Mesenchymal stem cell (in vitro differentiated cells and primary cell): ENCODE measurements at regions not wholly inside any gene's neighbourhood (a gene's known extent, or its start where the extent isn't known, plus 50 kb on each side); places are given as distances from the start of the nearest gene placed in this dataset.

Experiments used
- DNase-seq: peaks from one replicate; pipeline ENCODE4 v3.0.0-alpha.2; 2013
- H2AFZ ChIP-seq: one replicate; pipeline ENCODE4 v1.6.1; 2013; ENCODE audit warnings: low read depth, mild to moderate bottlenecking, control low read depth, inconsistent platforms, low read length, moderate library complexity
- H2AK5ac ChIP-seq: 2 replicates; pipeline ENCODE4 v1.6.1; 2013; ENCODE audit warnings: low read length, moderate library complexity, mild to moderate bottlenecking, inconsistent platforms; ENCODE audit not compliant: severe bottlenecking
- H2BK120ac ChIP-seq: one replicate; pipeline ENCODE4 v1.6.1; 2013; ENCODE audit warnings: low read depth, mild to moderate bottlenecking, inconsistent platforms, low read length, moderate library complexity
- H2BK12ac ChIP-seq, 2 experiments: one replicate each; pipeline ENCODE4 v1.6.1; 2013; ENCODE audit warnings: inconsistent platforms in 2 of 2, low read length in 2 of 2, mild to moderate bottlenecking in 2 of 2, moderate library complexity in 2 of 2, control low read depth in 1 of 2
- H2BK15ac ChIP-seq: one replicate; pipeline ENCODE4 v1.6.1; 2013; ENCODE audit warnings: mild to moderate bottlenecking, low read depth, inconsistent platforms; ENCODE audit not compliant: poor library complexity, severe bottlenecking
- H2BK5ac ChIP-seq: 2 replicates; pipeline ENCODE4 v1.6.1; 2013; ENCODE audit warnings: low read depth, mild to moderate bottlenecking, low read length, control low read depth, inconsistent platforms; ENCODE audit not compliant: poor library complexity, severe bottlenecking
- H3K14ac ChIP-seq, 2 experiments: one replicate each; pipeline ENCODE4 v1.6.1; 2013; ENCODE audit warnings: inconsistent platforms in 2 of 2, low read length in 2 of 2, control low read depth in 1 of 2, mild to moderate bottlenecking in 1 of 2, moderate library complexity in 1 of 2
- H3K18ac ChIP-seq, 2 experiments: one replicate each; pipeline ENCODE4 v1.6.1; 2013; ENCODE audit warnings: inconsistent platforms in 2 of 2, low read length in 2 of 2, control low read depth in 1 of 2, low read depth in 1 of 2, mild to moderate bottlenecking in 1 of 2
- H3K23ac ChIP-seq, 2 experiments: one replicate each; pipeline ENCODE4 v1.6.1; 2013; ENCODE audit warnings: inconsistent platforms in 2 of 2, low read length in 2 of 2, mild to moderate bottlenecking in 2 of 2, moderate library complexity in 2 of 2, control low read depth in 1 of 2
- H3K27ac ChIP-seq: 2 replicates; pipeline ENCODE4 v1.5.1; 2013; ENCODE audit warnings: mild to moderate bottlenecking, moderate library complexity, low read length, control low read depth, inconsistent platforms; ENCODE audit not compliant: poor library complexity, severe bottlenecking
- H3K27me3 ChIP-seq, 2 experiments: 2 replicates each; pipeline versions ENCODE4 v1.6.1 to v1.7.0; 2013; ENCODE audit warnings: low read length in 2 of 2, mild to moderate bottlenecking in 2 of 2, moderate library complexity in 2 of 2, control low read depth in 1 of 2, inconsistent platforms in 1 of 2; ENCODE audit not compliant: control insufficient read depth in 1 of 2, insufficient read depth in 1 of 2
- H3K36me3 ChIP-seq, 2 experiments: 2 replicates each; pipeline versions ENCODE4 v1.6.1 to v1.7.0; 2013; ENCODE audit warnings: low read length in 2 of 2, control low read depth in 1 of 2, inconsistent platforms in 1 of 2, low read depth in 1 of 2, mild to moderate bottlenecking in 1 of 2; ENCODE audit not compliant: insufficient read depth in 2 of 2, control insufficient read depth in 1 of 2
- H3K4ac ChIP-seq, 2 experiments: one replicate each; pipeline ENCODE4 v1.6.1; 2013; ENCODE audit warnings: inconsistent platforms in 2 of 2, low read length in 2 of 2, mild to moderate bottlenecking in 2 of 2, moderate library complexity in 2 of 2, control low read depth in 1 of 2, low read depth in 1 of 2
- H3K4me1 ChIP-seq: 2 replicates; pipeline ENCODE4 v1.6.1; 2013; ENCODE audit warnings: low read depth, low read length, control low read depth; ENCODE audit not compliant: control insufficient read depth, insufficient read depth
- H3K4me2 ChIP-seq: 2 replicates; pipeline ENCODE4 v1.6.1; 2013; ENCODE audit warnings: low read length, mild to moderate bottlenecking, inconsistent platforms; ENCODE audit not compliant: poor library complexity, severe bottlenecking
- H3K4me3 ChIP-seq, 2 experiments: 2 replicates each; pipeline versions ENCODE4 v1.5.1 to v1.7.0; 2013; ENCODE audit warnings: low read length in 2 of 2, mild to moderate bottlenecking in 2 of 2, control low read depth in 1 of 2, low read depth in 1 of 2; ENCODE audit not compliant: insufficient read depth in 1 of 2
- H3K79me1 ChIP-seq: replicated peaks from 2 replicates; pipeline ENCODE4 v1.6.1; 2013; ENCODE audit warnings: mild to moderate bottlenecking, control low read depth, low read length, inconsistent platforms; ENCODE audit not compliant: poor library complexity, severe bottlenecking
- H3K9ac ChIP-seq: 2 replicates; pipeline ENCODE4 v1.7.0; 2013; ENCODE audit warnings: mild to moderate bottlenecking, low read length, moderate library complexity
- H3K9me3 ChIP-seq: 2 replicates; pipeline ENCODE4 v1.7.0; 2013; ENCODE audit warnings: mild to moderate bottlenecking, low read length; ENCODE audit not compliant: control insufficient read depth
- H4K8ac ChIP-seq: one replicate; pipeline ENCODE4 v1.6.1; 2013; ENCODE audit warnings: inconsistent platforms, mild to moderate bottlenecking, low read length, moderate library complexity
- H4K91ac ChIP-seq: one replicate; pipeline ENCODE4 v1.6.1; 2013; ENCODE audit warnings: mild to moderate bottlenecking, low read length, inconsistent platforms
- WGBS: methylation state at CpG from one replicate; pipeline ENCODE4 v1.1.7; 2013; ENCODE audit warnings: mixed read lengths; 5-methylcytosine and 5-hydroxymethylcytosine counted together

DNA sequence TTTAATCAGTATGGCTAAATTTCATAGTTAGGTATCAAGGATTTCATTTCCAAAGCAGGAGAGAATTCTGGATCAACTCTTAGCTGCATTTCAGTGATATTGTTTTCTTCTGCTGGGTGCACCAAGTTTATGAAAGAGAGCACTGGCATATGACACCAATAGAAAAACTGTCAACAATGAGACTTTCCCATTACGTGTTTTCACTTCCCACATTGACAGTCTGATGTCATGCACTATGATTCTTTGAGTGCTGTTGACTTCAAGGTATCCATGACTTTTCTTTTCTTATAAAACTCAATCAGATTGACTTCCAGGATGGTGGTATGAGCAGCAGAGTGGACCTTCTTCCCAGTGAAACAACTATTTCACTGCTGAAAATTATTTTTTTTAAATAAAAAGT lies 476.1 kb downstream of the EDEM1 start:
- no peak for DNase-seq
- H3K4me2 ChIP-seq: no peak overlapping the region
- no peaks in the 10 kb centered on the region for H3K36me3 ChIP-seq
- no peak overlapping the region for H4K8ac ChIP-seq
- H2BK120ac ChIP-seq: no peak overlapping the region
- 60% methylated on average over 1 of the region's 1 CpG for WGBS
- no peak overlapping the region for H3K4me3 ChIP-seq
- no peak overlapping the region for H3K4ac ChIP-seq
- peaks cover 61% of the 10 kb centered on the region for H3K9me3 ChIP-seq
- no peak overlapping the region for H2AK5ac ChIP-seq
- no peak overlapping the region for H2AFZ ChIP-seq
- H3K27ac ChIP-seq: no peak overlapping the region
- no peak overlapping the region for H4K91ac ChIP-seq
- no peak overlapping the region for H2BK12ac ChIP-seq
- no peaks in the 10 kb centered on the region for H3K79me1 ChIP-seq
- H2BK5ac ChIP-seq: no peak overlapping the region
- H3K9ac ChIP-seq: no peak overlapping the region
- H2BK15ac ChIP-seq: no peak overlapping the region
- no peaks in the 10 kb centered on the region for H3K27me3 ChIP-seq
- no peak overlapping the region for H3K18ac ChIP-seq
- no peaks in the 10 kb centered on the region for H3K4me1 ChIP-seq
- no peak overlapping the region for H3K14ac ChIP-seq
- H3K23ac ChIP-seq: no peak overlapping the region

DNA sequence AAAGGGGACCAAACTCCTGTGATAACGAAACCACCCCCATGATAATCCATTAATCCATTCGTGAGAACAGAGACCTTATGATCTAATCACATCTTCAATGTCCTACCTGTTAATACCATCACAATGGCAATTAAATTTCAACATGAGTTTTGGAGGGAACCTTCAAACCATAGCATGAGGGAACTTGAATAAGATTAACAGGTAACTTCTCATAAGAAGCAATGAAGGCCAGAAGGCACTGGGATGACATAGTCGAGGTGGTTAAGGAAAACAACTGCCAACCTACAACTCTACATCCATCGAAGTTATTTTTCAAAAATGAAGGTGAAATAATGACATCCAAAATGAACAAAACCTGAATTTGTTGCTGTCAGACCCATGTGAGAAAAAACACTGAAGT lies 478.9 kb downstream of the EDEM1 start:
- no peak overlapping the region for H3K27ac ChIP-seq
- no peaks in the 10 kb centered on the region for H3K79me1 ChIP-seq
- no peak overlapping the region for H3K23ac ChIP-seq
- H3K9ac ChIP-seq: no peak overlapping the region
- no peaks in the 10 kb centered on the region for H3K36me3 ChIP-seq
- H2BK5ac ChIP-seq: no peak overlapping the region
- no peak overlapping the region for H2BK15ac ChIP-seq
- H4K91ac ChIP-seq: no peak overlapping the region
- DNase-seq: no peak
- no peak overlapping the region for H4K8ac ChIP-seq
- H3K9me3 ChIP-seq: peaks cover 52% of the 10 kb centered on the region
- no peaks in the 10 kb centered on the region for H3K4me1 ChIP-seq
- no peak overlapping the region for H2BK12ac ChIP-seq
- H3K27me3 ChIP-seq: no peaks in the 10 kb centered on the region
- H3K4ac ChIP-seq: no peak overlapping the region
- H3K14ac ChIP-seq: no peak overlapping the region
- H3K18ac ChIP-seq: no peak overlapping the region
- no peak overlapping the region for H3K4me3 ChIP-seq
- no peak overlapping the region for H2AK5ac ChIP-seq
- H2AFZ ChIP-seq: no peak overlapping the region
- H3K4me2 ChIP-seq: no peak overlapping the region
- no peak overlapping the region for H2BK120ac ChIP-seq
- WGBS: 64% methylated on average over 4 of the region's 4 CpGs

DNA sequence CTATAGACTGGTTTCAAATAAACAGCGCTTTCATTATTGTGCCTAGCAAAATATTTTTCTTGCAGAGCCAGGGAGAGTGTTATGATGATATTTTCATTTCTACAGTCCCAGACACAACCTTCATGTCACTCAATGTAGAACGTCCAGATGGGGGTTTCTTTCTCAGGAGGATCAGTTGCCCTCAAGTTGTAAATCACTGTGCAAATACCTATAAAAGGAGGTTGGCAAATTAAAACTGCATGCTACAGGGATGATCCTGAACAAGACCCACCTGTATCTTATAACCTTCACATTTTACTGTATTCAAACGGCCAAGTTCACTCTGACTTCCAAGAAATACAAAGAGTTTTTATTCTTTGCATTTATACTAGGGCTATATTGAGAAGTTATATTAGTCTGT lies 486.0 kb downstream of the EDEM1 start:
- Histone ChIP-seq H4K91ac (no peak overlapping the region), H3K9ac (no peak overlapping the region), H2AK5ac (no peak overlapping the region), H3K4ac (no peak overlapping the region), H4K8ac (no peak overlapping the region), H3K14ac (no peak overlapping the region), H3K27me3 (no peaks in the 10 kb centered on the region), H3K4me1 (no peaks in the 10 kb centered on the region), H2BK120ac (no peak overlapping the region), H3K36me3 (no peaks in the 10 kb centered on the region), H2BK5ac (no peak overlapping the region), H3K27ac (no peak overlapping the region), H3K9me3 (peaks cover 17% of the 10 kb centered on the region), H3K79me1 (no peaks in the 10 kb centered on the region), H3K23ac (no peak overlapping the region), H3K4me3 (no peak overlapping the region), H2BK15ac (no peak overlapping the region), H3K4me2 (no peak overlapping the region), H2AFZ (no peak overlapping the region), H2BK12ac (no peak overlapping the region), H3K18ac (no peak overlapping the region)
- WGBS: 100% methylated on average over 1 of the region's 3 CpGs
- DNase-seq: no peak

DNA sequence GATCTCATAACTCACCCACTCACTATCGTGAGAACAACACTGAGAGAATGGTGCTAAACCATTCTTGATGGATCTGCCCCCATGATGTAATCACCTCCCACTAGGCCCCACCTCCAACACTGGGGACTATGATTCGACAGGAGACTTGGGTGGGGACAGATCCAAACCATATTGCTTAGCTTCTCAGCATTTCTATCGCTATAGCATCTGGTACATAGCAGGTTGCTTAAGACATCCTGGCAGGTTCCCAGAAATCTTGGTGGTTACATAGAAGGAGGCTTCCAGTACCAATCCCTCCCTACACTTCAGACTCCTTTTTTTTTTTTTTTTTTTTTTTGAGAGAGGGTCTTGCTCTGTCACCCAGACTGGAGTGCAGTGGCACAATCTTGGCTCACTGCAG lies 487.8 kb downstream of the EDEM1 start:
- Histone ChIP-seq H2AFZ (no peak overlapping the region), H3K9ac (no peak overlapping the region), H3K4me1 (no peaks in the 10 kb centered on the region), H3K9me3 (peaks cover 14% of the 10 kb centered on the region), H3K4me2 (no peak overlapping the region), H3K23ac (no peak overlapping the region), H4K8ac (no peak overlapping the region), H3K18ac (no peak overlapping the region), H2AK5ac (no peak overlapping the region), H3K4me3 (no peak overlapping the region), H3K27me3 (no peaks in the 10 kb centered on the region), H4K91ac (no peak overlapping the region), H2BK120ac (no peak overlapping the region), H3K36me3 (no peaks in the 10 kb centered on the region), H2BK15ac (no peak overlapping the region), H2BK5ac (no peak overlapping the region), H3K27ac (no peak overlapping the region), H3K79me1 (no peaks in the 10 kb centered on the region), H3K4ac (no peak overlapping the region), H3K14ac (no peak overlapping the region), H2BK12ac (no peak overlapping the region)
- 72% methylated on average over 2 of the region's 3 CpGs for WGBS
- no peak for DNase-seq
